A549 (cell line): ENCODE measurements at regions not wholly inside any gene's neighbourhood (a gene's known extent, or its start where the extent isn't known, plus 50 kb on each side); places are given as distances from the start of the nearest gene placed in this dataset.

ENCODE experiments used
- ATAC-seq, 2 experiments: fragments of 200-7000 bp in 1 of 2; fragments of >200 bp in 1 of 2; cut with Nextera tagmentation in 1 of 2; cut with Tn5 transposase in 1 of 2; 3 replicates each; pipeline versions ENCODE4 v1.8.0 to v1.9.1; 2018 to 2020; ENCODE audit warnings: mild to moderate bottlenecking in 1 of 2, moderate library complexity in 1 of 2
- CTCF ChIA-PET: fragments of 300-600 bp; sonication (Branson Sonifier 250); formaldehyde crosslinking; extraction: SDS; loops from one replicate; lab custom pipeline; 2021; ENCODE audit warnings: antibody characterized with exemption, inconsistent platforms; lab: Yijun Ruan, JAX
- POLR2A ChIA-PET: fragments of 350-600 bp; formaldehyde crosslinking; extraction: SDS; loops from one replicate; lab custom pipeline; 2021; ENCODE audit warnings: antibody characterized with exemption, inconsistent platforms; lab: Yijun Ruan, JAX
- DNase-seq, 2 experiments: peaks; one replicate each; pipeline versions ENCODE4 v3.0.0 to v3.0.0-alpha.2; 2011 to 2016; ENCODE audit warnings: low read depth in 1 of 2, low spot score in 1 of 2
- FAIRE-seq: peaks from 2 replicates; lab custom pipeline; 2011; peaks lifted over from hg19 to GRCh38; lab: Jason Lieb, UNC
- H3K27ac ChIP-seq, 2 experiments: fragments of >200 bp; sonication (Bioruptor Twin); formaldehyde crosslinking; 3 replicates each; pipeline ENCODE4 v1.5.1; 2016 to 2017
- H3K4me1 ChIP-seq: fragments of >200 bp; sonication (Bioruptor Twin); formaldehyde crosslinking; 3 replicates; pipeline ENCODE4 v1.6.1; 2016
- H3K4me2 ChIP-seq: fragments of >200 bp; sonication (Bioruptor Twin); formaldehyde crosslinking; 3 replicates; pipeline ENCODE4 v1.6.1; 2016
- H3K4me3 ChIP-seq: fragments of >200 bp; sonication (Bioruptor Twin); formaldehyde crosslinking; 3 replicates; pipeline ENCODE4 v1.5.1; 2016
- H3K9me3 ChIP-seq: fragments of >200 bp; sonication (Bioruptor Twin); formaldehyde crosslinking; 3 replicates; pipeline ENCODE4 v1.6.1; 2016
- BHLHE40 ChIP-seq: IDR thresholded peaks from 2 replicates; pipeline ENCODE4 v1.6.1; 2012; ENCODE audit warnings: low read depth, low read length, inconsistent platforms
- CBX8 ChIP-seq: fragments of 200-600 bp; sonication (generic); IDR thresholded peaks from 2 replicates; pipeline ENCODE4 v1.6.1; 2016
- EHMT2 ChIP-seq: fragments of 200-600 bp; sonication (generic); IDR thresholded peaks from 2 replicates; pipeline ENCODE4 v1.6.1; 2016; ENCODE audit warnings: antibody characterized with exemption, low read depth, mild to moderate bottlenecking, moderate library complexity
- ELK1 ChIP-seq: fragments of 150-350 bp; IDR thresholded peaks from 2 replicates; pipeline ENCODE4 v1.6.1; 2014; ENCODE audit warnings: low read depth, mild to moderate bottlenecking, low read length
- EP300 ChIP-seq, 2 experiments: fragments of >200 bp; sonication (Bioruptor Twin); formaldehyde crosslinking; IDR thresholded peaks; 2 replicates in 1 of 2; 3 replicates in 1 of 2; pipeline ENCODE4 v1.6.1; 2016 to 2017
- ESRRA ChIP-seq: fragments of 150-350 bp; IDR thresholded peaks from 2 replicates; pipeline ENCODE4 v1.6.1; 2014; ENCODE audit warnings: mild to moderate bottlenecking, low read length, borderline replicate concordance
- FOSL2 ChIP-seq, 2 experiments: fragments of 450-650 bp in 1 of 2; fragments of >200 bp in 1 of 2; sonication (Bioruptor Twin) in 1 of 2; formaldehyde crosslinking; IDR thresholded peaks; 2 replicates each; pipeline versions ENCODE4 v1.5.0 to v1.6.1; 2016 to 2020; ENCODE audit warnings: mild to moderate bottlenecking in 1 of 2, moderate library complexity in 1 of 2
- GATA3 ChIP-seq: IDR thresholded peaks from 2 replicates; pipeline ENCODE4 v1.6.1; 2012; ENCODE audit warnings: borderline replicate concordance
- HMGXB4 ChIP-seq: fragments of 250-450 bp; sonication (Bioruptor Pico); IDR thresholded peaks from 2 replicates; pipeline ENCODE4 v1.5.0; 2021; ENCODE audit warnings: mild to moderate bottlenecking, moderate library complexity, borderline replicate concordance
- HOXB13 ChIP-seq: fragments of 250-450 bp; sonication (Bioruptor Pico); IDR thresholded peaks from 2 replicates; pipeline ENCODE4 v1.5.0; 2020; ENCODE audit warnings: low read depth, mild to moderate bottlenecking, moderate library complexity
- JUN ChIP-seq, 2 experiments: fragments of >200 bp; sonication (Bioruptor Twin); formaldehyde crosslinking; IDR thresholded peaks; 2 replicates in 1 of 2; 3 replicates in 1 of 2; pipeline ENCODE4 v1.6.1; 2016 to 2017
- KDM1A ChIP-seq: fragments of 200-600 bp; sonication (generic); IDR thresholded peaks from 2 replicates; pipeline ENCODE4 v1.6.1; 2016; ENCODE audit warnings: low read depth, mild to moderate bottlenecking
- KDM5A ChIP-seq: fragments of 200-600 bp; sonication (generic); IDR thresholded peaks from 2 replicates; pipeline ENCODE4 v1.6.1; 2016; ENCODE audit warnings: antibody characterized with exemption, mild to moderate bottlenecking
- MAFK ChIP-seq: fragments of 450-650 bp; IDR thresholded peaks from 2 replicates; pipeline ENCODE4 v1.6.1; 2014; ENCODE audit not compliant: partially characterized antibody
- MYC ChIP-seq: IDR thresholded peaks from 2 replicates; pipeline ENCODE4 v1.6.1; 2012; ENCODE audit warnings: mild to moderate bottlenecking, inconsistent platforms, low read length, improper control_type of control experiment, borderline replicate concordance
- POLR2A ChIP-seq: IDR thresholded peaks from 2 replicates; pipeline ENCODE4 v1.6.1; 2012; ENCODE audit warnings: mild to moderate bottlenecking, low read length
- RAD21 ChIP-seq, 2 experiments: fragments of >200 bp in 1 of 2; sonication (Bioruptor Twin) in 1 of 2; formaldehyde crosslinking in 1 of 2; IDR thresholded peaks in 1 of 2; conservative IDR thresholded peaks in 1 of 2; 2 replicates in 1 of 2; 3 replicates in 1 of 2; pipeline ENCODE4 v1.6.1; 2012 to 2018; ENCODE audit warnings: inconsistent platforms in 1 of 2
- RARB ChIP-seq: fragments of 250-450 bp; sonication (Bioruptor Pico); IDR thresholded peaks from 2 replicates; pipeline ENCODE4 v1.8.0; 2021; ENCODE audit warnings: mild to moderate bottlenecking, moderate library complexity
- RFX5 ChIP-seq: fragments of 450-650 bp; IDR thresholded peaks from 2 replicates; pipeline ENCODE4 v1.7.1; 2014; ENCODE audit warnings: antibody characterized with exemption, mild to moderate bottlenecking, moderate library complexity
- SMC3 ChIP-seq: fragments of >200 bp; sonication (Bioruptor Twin); formaldehyde crosslinking; IDR thresholded peaks from 3 replicates; pipeline ENCODE4 v1.6.1; 2018; ENCODE audit warnings: inconsistent platforms
- TFCP2L1 ChIP-seq: fragments of 250-450 bp; sonication (Bioruptor Pico); IDR thresholded peaks from 2 replicates; pipeline ENCODE4 v1.5.0; 2021; ENCODE audit warnings: mild to moderate bottlenecking
- WGBS: methylation state at CpG from one replicate; pipeline ENCODE4 v1.1.6; 2017; ENCODE audit errors: missing lambda C conversion rate; 5-methylcytosine and 5-hydroxymethylcytosine counted together
- TF ChIP-seq, protein P1 (sequence below): fragments of >200 bp; sonication (Bioruptor Twin); formaldehyde crosslinking; IDR thresholded peaks from 3 replicates; pipeline ENCODE4 v1.5.1; 2016
- TF ChIP-seq, protein P2 (sequence below): fragments of 450-650 bp; IDR thresholded peaks from 2 replicates; pipeline ENCODE4 v1.6.1; 2014; ENCODE audit warnings: antibody characterized with exemption
- TF ChIP-seq, protein P3 (sequence below): fragments of 200-600 bp; sonication (generic); IDR thresholded peaks from 2 replicates; pipeline ENCODE4 v1.6.1; 2016; ENCODE audit warnings: antibody characterized with exemption, mild to moderate bottlenecking, moderate library complexity

GRCh38 chr3:35929158-35929557 is 289.8 kb downstream of the ARPP21 start:
- DNase-seq (no peak), FAIRE-seq (no peak), ATAC-seq (no peak)
- Histone ChIP-seq H3K27ac (no peak overlapping the region), H3K4me2 (no peak overlapping the region), H3K4me3 (no peak overlapping the region), H3K4me1 (peaks cover 20% of the 10 kb centered on the region), H3K9me3 (no peaks in the 10 kb centered on the region)
- CTCF ChIA-PET = interaction anchor here (0.6 kb wide), 1 partner anchor 73 kb away, joined by 3 read pairs; no protein-coding TSS in a partner anchor
- no peak for TF ChIP-seq RARB
- no peak for TF ChIP-seq RFX5
- TF ChIP-seq ELK1 = no peak
- TF ChIP-seq BHLHE40 = no peak
- no peak for TF ChIP-seq RAD21 (conservative IDR thresholded peaks at IDR 0.05 in 1 of 2, IDR thresholded peaks at IDR 0.05 in 1 of 2)
- TF ChIP-seq, protein P1, sequence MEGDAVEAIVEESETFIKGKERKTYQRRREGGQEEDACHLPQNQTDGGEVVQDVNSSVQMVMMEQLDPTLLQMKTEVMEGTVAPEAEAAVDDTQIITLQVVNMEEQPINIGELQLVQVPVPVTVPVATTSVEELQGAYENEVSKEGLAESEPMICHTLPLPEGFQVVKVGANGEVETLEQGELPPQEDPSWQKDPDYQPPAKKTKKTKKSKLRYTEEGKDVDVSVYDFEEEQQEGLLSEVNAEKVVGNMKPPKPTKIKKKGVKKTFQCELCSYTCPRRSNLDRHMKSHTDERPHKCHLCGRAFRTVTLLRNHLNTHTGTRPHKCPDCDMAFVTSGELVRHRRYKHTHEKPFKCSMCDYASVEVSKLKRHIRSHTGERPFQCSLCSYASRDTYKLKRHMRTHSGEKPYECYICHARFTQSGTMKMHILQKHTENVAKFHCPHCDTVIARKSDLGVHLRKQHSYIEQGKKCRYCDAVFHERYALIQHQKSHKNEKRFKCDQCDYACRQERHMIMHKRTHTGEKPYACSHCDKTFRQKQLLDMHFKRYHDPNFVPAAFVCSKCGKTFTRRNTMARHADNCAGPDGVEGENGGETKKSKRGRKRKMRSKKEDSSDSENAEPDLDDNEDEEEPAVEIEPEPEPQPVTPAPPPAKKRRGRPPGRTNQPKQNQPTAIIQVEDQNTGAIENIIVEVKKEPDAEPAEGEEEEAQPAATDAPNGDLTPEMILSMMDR = no peak
- no peak for TF ChIP-seq POLR2A
- TF ChIP-seq CBX8 = no peak
- no peak for TF ChIP-seq EP300 (IDR thresholded peaks at IDR 0.05)
- no peak for TF ChIP-seq MAFK
- no peak for TF ChIP-seq KDM5A
- TF ChIP-seq, protein P2, sequence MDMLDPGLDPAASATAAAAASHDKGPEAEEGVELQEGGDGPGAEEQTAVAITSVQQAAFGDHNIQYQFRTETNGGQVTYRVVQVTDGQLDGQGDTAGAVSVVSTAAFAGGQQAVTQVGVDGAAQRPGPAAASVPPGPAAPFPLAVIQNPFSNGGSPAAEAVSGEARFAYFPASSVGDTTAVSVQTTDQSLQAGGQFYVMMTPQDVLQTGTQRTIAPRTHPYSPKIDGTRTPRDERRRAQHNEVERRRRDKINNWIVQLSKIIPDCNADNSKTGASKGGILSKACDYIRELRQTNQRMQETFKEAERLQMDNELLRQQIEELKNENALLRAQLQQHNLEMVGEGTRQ = no peak
- no peak for TF ChIP-seq KDM1A
- POLR2A ChIA-PET = no interaction called here
- WGBS = 77% methylated on average over 3 of the region's 3 CpGs

GRCh38 chr3:35931867-35932266 is 292.5 kb downstream of the ARPP21 start:
- ATAC-seq (no peak), DNase-seq (no peak), FAIRE-seq (no peak)
- WGBS = 93% methylated on average over 1 of the region's 1 CpG
- Histone ChIP-seq H3K9me3 (no peaks in the 10 kb centered on the region), H3K4me3 (no peak overlapping the region), H3K4me2 (no peak overlapping the region), H3K27ac (no peak overlapping the region), H3K4me1 (peaks cover 20% of the 10 kb centered on the region)
- ChIA-PET POLR2A (no interaction called here), CTCF (interaction anchor here (0.6 kb wide), 1 partner anchor 547 kb away, joined by 3 read pairs; no protein-coding TSS in a partner anchor)
- TF ChIP-seq HMGXB4 (CRISPR knock-in tag) (no peak), SMC3 (no peak), JUN (IDR thresholded peaks at IDR 0.05) (no peak), TFCP2L1 (no peak), EP300 (IDR thresholded peaks at IDR 0.05) (no peak), EHMT2 (no peak), ESRRA (no peak), MAFK (no peak), FOSL2 (IDR thresholded peaks at IDR 0.05) (no peak), FOSL2 (CRISPR knock-in tag; IDR thresholded peaks at IDR 0.05) (no peak), GATA3 (no peak), ELK1 (no peak), MYC (no peak), HOXB13 (no peak)
- TF ChIP-seq, protein P3, sequence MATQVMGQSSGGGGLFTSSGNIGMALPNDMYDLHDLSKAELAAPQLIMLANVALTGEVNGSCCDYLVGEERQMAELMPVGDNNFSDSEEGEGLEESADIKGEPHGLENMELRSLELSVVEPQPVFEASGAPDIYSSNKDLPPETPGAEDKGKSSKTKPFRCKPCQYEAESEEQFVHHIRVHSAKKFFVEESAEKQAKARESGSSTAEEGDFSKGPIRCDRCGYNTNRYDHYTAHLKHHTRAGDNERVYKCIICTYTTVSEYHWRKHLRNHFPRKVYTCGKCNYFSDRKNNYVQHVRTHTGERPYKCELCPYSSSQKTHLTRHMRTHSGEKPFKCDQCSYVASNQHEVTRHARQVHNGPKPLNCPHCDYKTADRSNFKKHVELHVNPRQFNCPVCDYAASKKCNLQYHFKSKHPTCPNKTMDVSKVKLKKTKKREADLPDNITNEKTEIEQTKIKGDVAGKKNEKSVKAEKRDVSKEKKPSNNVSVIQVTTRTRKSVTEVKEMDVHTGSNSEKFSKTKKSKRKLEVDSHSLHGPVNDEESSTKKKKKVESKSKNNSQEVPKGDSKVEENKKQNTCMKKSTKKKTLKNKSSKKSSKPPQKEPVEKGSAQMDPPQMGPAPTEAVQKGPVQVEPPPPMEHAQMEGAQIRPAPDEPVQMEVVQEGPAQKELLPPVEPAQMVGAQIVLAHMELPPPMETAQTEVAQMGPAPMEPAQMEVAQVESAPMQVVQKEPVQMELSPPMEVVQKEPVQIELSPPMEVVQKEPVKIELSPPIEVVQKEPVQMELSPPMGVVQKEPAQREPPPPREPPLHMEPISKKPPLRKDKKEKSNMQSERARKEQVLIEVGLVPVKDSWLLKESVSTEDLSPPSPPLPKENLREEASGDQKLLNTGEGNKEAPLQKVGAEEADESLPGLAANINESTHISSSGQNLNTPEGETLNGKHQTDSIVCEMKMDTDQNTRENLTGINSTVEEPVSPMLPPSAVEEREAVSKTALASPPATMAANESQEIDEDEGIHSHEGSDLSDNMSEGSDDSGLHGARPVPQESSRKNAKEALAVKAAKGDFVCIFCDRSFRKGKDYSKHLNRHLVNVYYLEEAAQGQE = no peak
- TF ChIP-seq, all 56 proteins: peak for 0
